ENCODE measurements at regions not wholly inside any gene's neighbourhood (a gene's known extent, or its start where the extent isn't known, plus 50 kb on each side); places are given as distances from the start of the nearest gene placed in this dataset.

DNA sequence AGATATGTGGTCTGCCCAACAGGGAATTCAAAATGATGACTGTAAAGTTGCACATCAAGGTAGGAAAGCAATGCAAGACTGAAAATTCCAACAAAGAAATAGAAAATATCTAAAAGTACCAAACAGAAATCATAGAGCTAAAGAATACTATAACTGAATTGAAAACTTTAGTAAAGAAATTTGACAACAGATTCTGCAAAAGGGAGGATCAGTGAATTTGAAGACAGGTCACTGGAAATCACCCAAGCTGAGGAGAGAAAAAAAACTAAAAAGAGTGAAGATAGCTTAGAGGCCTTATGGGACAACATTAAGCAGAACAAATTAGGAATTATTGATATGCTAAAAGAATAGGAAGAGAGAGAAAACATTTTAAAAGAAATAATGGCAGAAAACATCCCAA, 240.6 kb downstream of the SNX13 start:
- TF ChIP-seq, protein P1, sequence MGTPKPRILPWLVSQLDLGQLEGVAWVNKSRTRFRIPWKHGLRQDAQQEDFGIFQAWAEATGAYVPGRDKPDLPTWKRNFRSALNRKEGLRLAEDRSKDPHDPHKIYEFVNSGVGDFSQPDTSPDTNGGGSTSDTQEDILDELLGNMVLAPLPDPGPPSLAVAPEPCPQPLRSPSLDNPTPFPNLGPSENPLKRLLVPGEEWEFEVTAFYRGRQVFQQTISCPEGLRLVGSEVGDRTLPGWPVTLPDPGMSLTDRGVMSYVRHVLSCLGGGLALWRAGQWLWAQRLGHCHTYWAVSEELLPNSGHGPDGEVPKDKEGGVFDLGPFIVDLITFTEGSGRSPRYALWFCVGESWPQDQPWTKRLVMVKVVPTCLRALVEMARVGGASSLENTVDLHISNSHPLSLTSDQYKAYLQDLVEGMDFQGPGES (IDR thresholded peaks at IDR 0.05; ENCODE audit: low read depth, low read length): no peak
- TF ChIP-seq NFIC (IDR thresholded peaks at IDR 0.05; ENCODE audit: borderline replicate concordance): no peak
- TF ChIP-seq, protein P2, sequence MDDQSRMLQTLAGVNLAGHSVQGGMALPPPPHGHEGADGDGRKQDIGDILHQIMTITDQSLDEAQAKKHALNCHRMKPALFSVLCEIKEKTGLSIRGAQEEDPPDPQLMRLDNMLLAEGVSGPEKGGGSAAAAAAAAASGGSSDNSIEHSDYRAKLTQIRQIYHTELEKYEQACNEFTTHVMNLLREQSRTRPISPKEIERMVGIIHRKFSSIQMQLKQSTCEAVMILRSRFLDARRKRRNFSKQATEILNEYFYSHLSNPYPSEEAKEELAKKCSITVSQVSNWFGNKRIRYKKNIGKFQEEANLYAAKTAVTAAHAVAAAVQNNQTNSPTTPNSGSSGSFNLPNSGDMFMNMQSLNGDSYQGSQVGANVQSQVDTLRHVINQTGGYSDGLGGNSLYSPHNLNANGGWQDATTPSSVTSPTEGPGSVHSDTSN (IDR thresholded peaks at IDR 0.05): no peak
- no peak overlapping the region for H3K4me3 ChIP-seq (ENCODE audit: low read depth in 2 of 2, low read length in 1 of 2)
- CTCF ChIA-PET: interaction anchor here (1.2 kb wide), 1 partner anchor 649 kb away, joined by 3 read pairs; no protein-coding TSS in a partner anchor
- H3K4me1 ChIP-seq (ENCODE audit: control insufficient read depth in 1 of 2, insufficient read depth in 2 of 2, low read depth in 1 of 2, low read length in 1 of 2): no peaks in the 10 kb centered on the region
- DNase-seq: no peak
- H3K27ac ChIP-seq (ENCODE audit: low read depth in 2 of 2, low read length in 1 of 2): no peak overlapping the region
- peaks cover 34% of the 10 kb centered on the region; the same call in 1 of the 2 replicates for H3K9me3 ChIP-seq
- H4K20me1 ChIP-seq (ENCODE audit: insufficient read depth): no peaks in the 10 kb centered on the region
- POLR2A ChIA-PET: no interaction called here
- H3K27me3 ChIP-seq (ENCODE audit: insufficient read depth): no peaks in the 10 kb centered on the region
- H3K9me2 ChIP-seq: no peaks in the 10 kb centered on the region
- H3K4me2 ChIP-seq: no peak overlapping the region
- H3K36me3 ChIP-seq (replicated peaks in 1 of 2; ENCODE audit: control insufficient read depth in 1 of 2, insufficient read depth in 2 of 2, low read length in 1 of 2): no peaks in the 10 kb centered on the region
- H3K79me2 ChIP-seq (ENCODE audit: insufficient read depth): no peaks in the 10 kb centered on the region
- H2AFZ ChIP-seq (ENCODE audit: low read depth): no peak overlapping the region
- H3F3A ChIP-seq (replicated peaks; ENCODE audit: insufficient read depth): no peaks in the 10 kb centered on the region
- H3K9ac ChIP-seq: no peak overlapping the region

DNA sequence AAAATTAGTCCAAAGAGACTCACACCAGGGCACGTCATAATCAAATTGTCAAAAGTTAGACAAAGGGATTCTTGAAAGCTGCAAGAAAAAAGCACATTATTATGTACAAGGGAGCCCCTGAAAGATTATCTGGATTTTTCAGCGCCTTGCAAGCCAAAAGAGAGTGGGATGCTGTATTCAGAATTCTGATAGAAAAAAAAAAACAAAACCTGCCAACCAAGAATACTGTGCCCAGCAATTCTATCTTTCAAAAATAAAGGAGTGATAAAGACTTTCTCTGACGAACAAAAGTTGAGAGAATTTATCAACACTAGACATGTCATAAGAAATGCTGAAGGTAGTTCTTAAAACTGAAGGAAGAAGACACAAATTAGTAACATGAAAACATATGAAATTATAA, 240.2 kb downstream of the SNX13 start:
- CTCF ChIA-PET: interaction anchor here (0.6 to 1.2 kb wide), 2 partner anchors 648 to 1613 kb away, joined by 3 read pairs; no protein-coding TSS in a partner anchor

More for the DNA sequence above, 240.2 kb downstream of the SNX13 start:
- no peaks in the 10 kb centered on the region for H3K36me3 ChIP-seq (replicated peaks in 1 of 2; ENCODE audit: control insufficient read depth in 1 of 2, insufficient read depth in 2 of 2, low read length in 1 of 2)
- no peak overlapping the region for H3K9ac ChIP-seq
- no peaks in the 10 kb centered on the region for H4K20me1 ChIP-seq (ENCODE audit: insufficient read depth)
- POLR2A ChIA-PET: no interaction called here
- no peaks in the 10 kb centered on the region for H3K4me1 ChIP-seq (ENCODE audit: control insufficient read depth in 1 of 2, insufficient read depth in 2 of 2, low read depth in 1 of 2, low read length in 1 of 2)
- no peaks in the 10 kb centered on the region for H3K27me3 ChIP-seq (ENCODE audit: insufficient read depth)
- H3K9me2 ChIP-seq: no peaks in the 10 kb centered on the region
- H3K27ac ChIP-seq (ENCODE audit: low read depth in 2 of 2, low read length in 1 of 2): no peak overlapping the region
- no peak for DNase-seq
- no peaks in the 10 kb centered on the region for H3F3A ChIP-seq (replicated peaks; ENCODE audit: insufficient read depth)
- no peaks in the 10 kb centered on the region for H3K79me2 ChIP-seq (ENCODE audit: insufficient read depth)
- TF ChIP-seq GABPA (IDR thresholded peaks at IDR 0.05; ENCODE audit: low read depth) (no peak), SMC3 (IDR thresholded peaks at IDR 0.05; ENCODE audit: low read depth, low read length) (no peak), JUND (IDR thresholded peaks at IDR 0.05) (no peak), NRF1 (IDR thresholded peaks at IDR 0.05; ENCODE audit: low read depth, low read length) (no peak), RXRA (IDR thresholded peaks at IDR 0.05; ENCODE audit: borderline replicate concordance, low read depth) (no peak), FOXJ3 (CRISPR knock-in tag; IDR thresholded peaks at IDR 0.05) (no peak), TEAD4 (IDR thresholded peaks at IDR 0.05; ENCODE audit: borderline replicate concordance, insufficient read depth) (no peak), RCOR1 (IDR thresholded peaks at IDR 0.05; ENCODE audit: low read length) (no peak), POLR2AphosphoS5 (IDR thresholded peaks at IDR 0.05; ENCODE audit: low read depth, low read length) (no peak), RFX5 (IDR thresholded peaks at IDR 0.05; ENCODE audit: low read length) (no peak), FOSL2 (IDR thresholded peaks at IDR 0.05; ENCODE audit: borderline replicate concordance, low read depth) (no peak)
- TF ChIP-seq, protein P2 (IDR thresholded peaks at IDR 0.05): no peak
- TF ChIP-seq, protein P3, sequence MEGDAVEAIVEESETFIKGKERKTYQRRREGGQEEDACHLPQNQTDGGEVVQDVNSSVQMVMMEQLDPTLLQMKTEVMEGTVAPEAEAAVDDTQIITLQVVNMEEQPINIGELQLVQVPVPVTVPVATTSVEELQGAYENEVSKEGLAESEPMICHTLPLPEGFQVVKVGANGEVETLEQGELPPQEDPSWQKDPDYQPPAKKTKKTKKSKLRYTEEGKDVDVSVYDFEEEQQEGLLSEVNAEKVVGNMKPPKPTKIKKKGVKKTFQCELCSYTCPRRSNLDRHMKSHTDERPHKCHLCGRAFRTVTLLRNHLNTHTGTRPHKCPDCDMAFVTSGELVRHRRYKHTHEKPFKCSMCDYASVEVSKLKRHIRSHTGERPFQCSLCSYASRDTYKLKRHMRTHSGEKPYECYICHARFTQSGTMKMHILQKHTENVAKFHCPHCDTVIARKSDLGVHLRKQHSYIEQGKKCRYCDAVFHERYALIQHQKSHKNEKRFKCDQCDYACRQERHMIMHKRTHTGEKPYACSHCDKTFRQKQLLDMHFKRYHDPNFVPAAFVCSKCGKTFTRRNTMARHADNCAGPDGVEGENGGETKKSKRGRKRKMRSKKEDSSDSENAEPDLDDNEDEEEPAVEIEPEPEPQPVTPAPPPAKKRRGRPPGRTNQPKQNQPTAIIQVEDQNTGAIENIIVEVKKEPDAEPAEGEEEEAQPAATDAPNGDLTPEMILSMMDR (IDR thresholded peaks at IDR 0.05): no peak
- TF ChIP-seq, protein P4, sequence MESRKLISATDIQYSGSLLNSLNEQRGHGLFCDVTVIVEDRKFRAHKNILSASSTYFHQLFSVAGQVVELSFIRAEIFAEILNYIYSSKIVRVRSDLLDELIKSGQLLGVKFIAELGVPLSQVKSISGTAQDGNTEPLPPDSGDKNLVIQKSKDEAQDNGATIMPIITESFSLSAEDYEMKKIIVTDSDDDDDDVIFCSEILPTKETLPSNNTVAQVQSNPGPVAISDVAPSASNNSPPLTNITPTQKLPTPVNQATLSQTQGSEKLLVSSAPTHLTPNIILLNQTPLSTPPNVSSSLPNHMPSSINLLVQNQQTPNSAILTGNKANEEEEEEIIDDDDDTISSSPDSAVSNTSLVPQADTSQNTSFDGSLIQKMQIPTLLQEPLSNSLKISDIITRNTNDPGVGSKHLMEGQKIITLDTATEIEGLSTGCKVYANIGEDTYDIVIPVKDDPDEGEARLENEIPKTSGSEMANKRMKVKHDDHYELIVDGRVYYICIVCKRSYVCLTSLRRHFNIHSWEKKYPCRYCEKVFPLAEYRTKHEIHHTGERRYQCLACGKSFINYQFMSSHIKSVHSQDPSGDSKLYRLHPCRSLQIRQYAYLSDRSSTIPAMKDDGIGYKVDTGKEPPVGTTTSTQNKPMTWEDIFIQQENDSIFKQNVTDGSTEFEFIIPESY (IDR thresholded peaks at IDR 0.05; ENCODE audit: borderline replicate concordance, low read depth): no peak
- H3K4me2 ChIP-seq: no peak overlapping the region
- H2AFZ ChIP-seq (ENCODE audit: low read depth): no peak overlapping the region
- WGBS (ENCODE audit: low lambda C conversion rate): 9% methylated on average over 3 of the region's 3 CpGs
- peaks cover 34% of the 10 kb centered on the region; the same call in 1 of the 2 replicates for H3K9me3 ChIP-seq
- H3K4me3 ChIP-seq (ENCODE audit: low read depth in 2 of 2, low read length in 1 of 2): no peak overlapping the region

Data from SK-N-SH (cell line).